Activated T-cell treated with anti-CD3 and anti-CD28 coated beads, Interleukin-2, amount 50 U/mL, for 48 hours (primary cell): ENCODE measurements at regions not wholly inside any gene's neighbourhood (a gene's known extent, or its start where the extent isn't known, plus 50 kb on each side); places are given as distances from the start of the nearest gene placed in this dataset.
"Not testable (repeated sequence)": the region's sequence is repeated elsewhere in the genome, so short reads cannot be mapped to it uniquely, and the experiment has no call there.

Source experiments
- DNase-seq, 2 experiments: peaks; one replicate each; pipeline ENCODE4 v3.0.0-alpha.2; 2020

GRCh38 chr13:95391362-95391761 lies 90.1 kb upstream of the ABCC4 start:
- DNase-seq, result no peak

GRCh38 chr13:95391785-95392184 lies 90.5 kb upstream of the ABCC4 start:
- no peak for DNase-seq

GRCh38 chr13:95392597-95392996 lies 91.3 kb upstream of the ABCC4 start:
- no peak for DNase-seq

- peak; percentile 24 to 30 for DNase-seq
Observed at GRCh38 chr13:95403349-95404140, 102.3 kb upstream of the ABCC4 start.

GRCh38 chr13:95404141-95404882 lies 103.1 kb upstream of the ABCC4 start:
- peak; percentile 83 to 85 for DNase-seq

GRCh38 chr13:95406176-95406575 lies 104.9 kb upstream of the ABCC4 start:
- no peak for DNase-seq

GRCh38 chr13:95411428-95412040 lies 110.3 kb upstream of the ABCC4 start:
- DNase-seq, result no peak

- no peak for DNase-seq
Observed at GRCh38 chr13:95418946-95419345, 117.7 kb upstream of the ABCC4 start.

- no peak for DNase-seq
Observed at GRCh38 chr13:95420501-95420900, 119.2 kb upstream of the ABCC4 start.

GRCh38 chr13:95426631-95427030 lies 125.4 kb upstream of the ABCC4 start:
- DNase-seq, result no peak

GRCh38 chr13:95430525-95430924 lies 122.0 kb upstream of the CLDN10 start:
- not testable (repeated sequence) for DNase-seq

GRCh38 chr13:95432141-95432540 lies 120.4 kb upstream of the CLDN10 start:
- DNase-seq, result no peak

- no peak for DNase-seq
Observed at GRCh38 chr13:95433537-95433936, 119.0 kb upstream of the CLDN10 start.

- DNase-seq, result no peak
Observed at GRCh38 chr13:95434111-95434510, 118.4 kb upstream of the CLDN10 start.

GRCh38 chr13:95437561-95437960 lies 115.0 kb upstream of the CLDN10 start:
- DNase-seq, result no peak

GRCh38 chr13:95438297-95438696 lies 114.2 kb upstream of the CLDN10 start:
- DNase-seq, result no peak

GRCh38 chr13:95440441-95441088 lies 112.0 kb upstream of the CLDN10 start:
- DNase-seq, result no peak

- no peak for DNase-seq
Observed at GRCh38 chr13:95441326-95441725, 111.2 kb upstream of the CLDN10 start.

GRCh38 chr13:95444006-95444730 lies 108.4 kb upstream of the CLDN10 start:
- no peak for DNase-seq

GRCh38 chr13:95445131-95445530 lies 107.4 kb upstream of the CLDN10 start:
- no peak for DNase-seq

GRCh38 chr13:95447814-95448213 lies 104.7 kb upstream of the CLDN10 start:
- no peak for DNase-seq

- no peak for DNase-seq
Observed at GRCh38 chr13:95451656-95452055, 100.9 kb upstream of the CLDN10 start.

GRCh38 chr13:95452375-95452774 lies 100.1 kb upstream of the CLDN10 start:
- DNase-seq, result no peak
